Stimulated activated CD4-positive, alpha-beta T cell treated with anti-CD3 and anti-CD28 coated beads, TNF-alpha, amount 100 ng/mL, for 48 hours (primary cell): ENCODE measurements at regions not wholly inside any gene's neighbourhood (a gene's known extent, or its start where the extent isn't known, plus 50 kb on each side); places are given as distances from the start of the nearest gene placed in this dataset.

ENCODE experiments used
- DNase-seq, 3 donors: peaks; one replicate each; pipeline ENCODE4 v3.0.0-alpha.2; 2020; ENCODE audit warnings: low read depth in 3 of 3

DNA sequence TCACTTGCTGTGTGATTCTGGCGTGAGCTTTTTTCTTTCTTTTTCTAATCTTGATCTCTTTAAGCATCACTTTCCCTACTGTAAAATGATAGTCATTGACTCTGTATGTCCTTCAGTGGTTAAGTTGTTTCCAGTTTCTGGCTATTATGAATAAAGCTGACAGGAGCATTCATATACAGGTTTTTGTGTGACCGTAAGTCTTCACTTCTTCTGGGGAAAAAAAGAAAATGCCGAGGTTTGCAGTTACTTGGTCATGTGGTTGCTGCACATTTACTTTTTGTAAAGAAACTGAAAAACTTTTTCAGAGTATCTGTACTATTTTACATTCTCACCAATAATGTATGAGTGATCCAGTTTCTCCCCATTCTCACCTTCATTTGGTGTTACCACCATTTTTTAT is 247.4 kb upstream of the RBMS3 start:
- DNase-seq: no peak

DNA sequence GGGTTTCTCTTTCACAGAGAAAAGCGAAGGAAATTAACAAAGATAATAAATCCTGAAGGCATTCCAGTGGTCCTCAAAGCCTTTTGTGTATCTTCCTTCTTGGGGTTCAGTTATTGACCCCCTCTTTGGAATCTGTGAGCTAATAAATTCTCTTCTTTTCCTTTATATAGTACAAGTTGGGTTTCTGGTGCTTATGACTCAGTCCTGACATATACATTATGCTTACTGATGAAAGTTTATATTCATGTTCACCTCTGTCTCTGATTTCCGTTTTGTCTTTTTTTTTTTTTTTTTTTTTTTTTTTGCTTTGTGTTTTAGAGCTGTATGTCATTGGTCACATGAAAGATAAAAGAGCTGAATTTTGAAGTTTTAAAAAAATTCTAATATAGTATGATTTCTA is 230.7 kb upstream of the RBMS3 start:
- no peak for DNase-seq

DNA sequence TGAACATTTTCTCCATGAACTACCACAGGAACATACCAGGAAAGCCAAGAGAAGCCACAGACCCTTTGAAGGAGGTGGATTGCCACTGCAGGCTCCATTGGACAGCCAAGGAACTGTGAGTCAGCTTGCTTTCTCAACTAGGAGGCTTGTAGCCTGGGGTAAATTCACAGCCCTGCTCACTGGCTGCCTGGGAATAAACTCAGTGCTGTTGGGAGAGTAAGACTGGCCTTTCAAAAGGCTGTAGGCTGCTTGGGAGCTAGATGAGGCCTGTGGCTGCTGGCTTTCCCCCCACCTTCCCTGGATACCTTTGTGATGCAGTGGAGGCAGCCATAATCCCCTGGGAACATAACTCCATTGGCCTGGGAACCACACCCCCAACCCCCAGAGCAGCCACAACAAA is 223.5 kb upstream of the RBMS3 start:
- DNase-seq: no peak

DNA sequence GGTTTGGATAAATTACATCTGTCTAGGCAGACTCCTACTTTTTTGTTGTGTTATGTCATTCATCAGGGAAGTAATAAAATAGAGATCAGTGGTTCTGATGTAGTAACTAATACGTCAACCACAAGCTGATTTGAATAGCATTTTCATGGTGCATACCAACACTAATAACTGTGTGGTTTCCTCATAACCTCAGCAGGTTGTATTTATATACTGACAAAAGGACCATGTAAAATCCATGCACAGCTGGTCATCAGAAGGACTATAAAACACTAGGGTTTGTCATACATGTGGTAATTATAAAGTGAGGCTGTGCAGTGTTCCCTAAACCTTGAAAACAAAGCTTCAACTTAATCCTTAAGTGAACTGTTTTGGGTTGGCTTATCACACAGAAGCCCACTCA is 216.8 kb upstream of the RBMS3 start:
- DNase-seq: no peak

DNA sequence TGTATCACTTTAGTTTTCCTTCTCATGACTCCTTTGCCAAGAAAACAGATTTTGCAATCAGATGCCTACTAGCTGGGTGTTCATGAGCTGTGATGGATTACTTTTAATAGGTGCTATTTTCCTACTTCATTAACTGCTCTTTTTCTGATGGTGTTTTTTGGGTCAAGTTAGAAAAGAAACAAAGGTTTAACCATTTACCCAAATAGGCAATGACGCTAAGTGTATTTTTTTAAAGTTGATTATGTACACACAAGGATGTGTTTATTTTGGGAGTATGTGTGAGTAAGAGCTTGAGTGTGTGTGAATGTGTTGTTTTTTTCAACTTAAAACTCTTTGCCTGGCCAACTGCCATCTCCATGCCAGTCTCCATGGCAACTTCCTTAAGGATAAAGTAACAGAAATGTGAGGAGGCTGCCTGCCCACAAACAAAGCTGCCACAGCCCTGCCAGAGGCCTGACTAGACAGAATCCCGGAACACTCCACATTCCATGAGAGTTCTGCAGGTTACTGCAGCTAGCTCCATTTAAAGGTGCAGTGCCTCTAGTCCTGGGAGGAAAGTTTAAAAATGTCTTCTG is 215.6 kb upstream of the RBMS3 start:
- DNase-seq: no peak

DNA sequence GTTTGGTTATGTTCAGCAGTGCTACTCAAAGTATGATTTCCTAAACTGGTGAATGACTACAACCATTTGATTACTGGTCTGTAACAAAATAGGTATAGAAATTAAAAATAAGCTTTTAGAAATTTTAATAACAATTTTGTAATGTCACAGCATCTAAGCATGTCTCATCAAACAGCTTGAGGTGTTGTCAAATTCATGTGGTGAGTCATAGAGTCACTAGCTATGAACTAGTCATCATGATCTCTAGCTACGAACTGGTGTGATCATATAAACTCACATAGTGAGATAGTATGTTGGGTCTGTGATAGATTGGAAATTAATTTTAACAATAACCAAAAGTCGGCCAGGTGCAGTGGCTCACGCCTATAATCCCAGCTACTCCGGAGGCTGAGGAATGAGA is 213.9 kb upstream of the RBMS3 start:
- DNase-seq: no peak

DNA sequence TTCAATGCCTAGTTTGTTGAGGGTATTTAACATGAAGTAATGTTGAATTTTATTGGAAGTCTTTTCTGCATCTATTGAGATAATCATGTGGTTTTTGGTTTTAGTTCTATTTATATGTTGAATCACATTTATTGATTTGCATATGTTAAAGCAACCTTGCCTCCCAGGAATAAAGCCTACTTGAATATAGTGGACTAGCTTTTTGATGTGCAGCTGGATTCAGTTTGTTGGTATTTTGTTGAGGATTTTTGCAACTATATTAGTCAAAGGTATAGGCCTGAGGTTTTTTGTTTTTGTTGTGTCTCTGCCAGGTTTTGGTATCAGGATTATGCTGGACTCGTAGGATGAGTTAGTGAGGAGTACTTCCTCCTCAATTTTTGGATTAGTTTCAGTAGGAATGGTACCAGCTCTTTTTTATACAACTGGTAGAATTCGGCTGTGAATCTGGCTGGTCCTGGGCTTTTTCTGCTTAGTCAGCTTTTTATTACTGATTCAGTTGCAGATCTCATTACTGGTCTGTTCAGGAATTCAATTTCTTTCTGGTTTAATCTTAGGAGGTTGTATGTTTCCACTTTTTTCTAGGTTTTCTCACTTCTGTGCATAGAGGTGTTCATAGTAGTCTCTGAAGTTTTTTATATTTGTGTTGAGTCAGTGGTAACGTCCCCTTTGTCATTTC is 209.8 kb upstream of the RBMS3 start:
- no peak for DNase-seq

DNA sequence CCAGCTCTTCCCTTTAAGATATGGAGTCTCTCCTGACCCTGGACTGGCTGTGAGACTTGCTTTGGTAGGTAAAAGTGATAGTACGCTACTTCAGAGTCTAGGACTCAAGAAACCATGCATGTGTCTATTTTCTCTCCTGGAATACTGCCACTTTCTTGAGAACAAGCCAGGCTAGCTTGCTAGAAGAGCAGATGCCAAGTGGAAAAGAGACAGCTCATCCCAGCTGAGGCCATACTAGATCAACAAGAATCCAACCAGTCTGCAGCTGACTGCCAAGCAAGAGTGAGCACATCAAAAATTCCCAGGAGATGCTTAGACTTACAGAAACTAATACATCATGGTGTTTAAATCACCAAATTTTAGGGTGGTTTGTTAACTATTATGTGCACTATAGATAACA is 208.3 kb upstream of the RBMS3 start:
- no peak for DNase-seq

DNA sequence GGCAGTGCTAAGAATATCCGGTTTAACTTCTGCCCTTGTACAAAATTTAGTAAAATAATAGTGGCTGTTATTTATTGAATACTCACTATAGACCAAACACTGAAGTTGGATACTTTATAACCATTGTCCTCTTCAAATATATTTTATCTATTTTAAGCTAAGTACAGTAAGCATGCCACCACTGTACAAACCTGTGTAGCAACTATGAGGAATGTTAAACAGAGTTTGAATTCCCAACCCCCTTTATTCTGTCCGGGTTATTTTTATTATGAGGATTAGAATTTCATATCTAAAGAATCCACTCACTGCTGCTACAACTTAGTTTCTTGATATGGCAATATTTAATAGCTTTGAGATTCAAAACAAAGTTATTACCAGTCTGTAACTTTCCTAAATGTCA is 203.5 kb upstream of the RBMS3 start:
- DNase-seq: no peak

DNA sequence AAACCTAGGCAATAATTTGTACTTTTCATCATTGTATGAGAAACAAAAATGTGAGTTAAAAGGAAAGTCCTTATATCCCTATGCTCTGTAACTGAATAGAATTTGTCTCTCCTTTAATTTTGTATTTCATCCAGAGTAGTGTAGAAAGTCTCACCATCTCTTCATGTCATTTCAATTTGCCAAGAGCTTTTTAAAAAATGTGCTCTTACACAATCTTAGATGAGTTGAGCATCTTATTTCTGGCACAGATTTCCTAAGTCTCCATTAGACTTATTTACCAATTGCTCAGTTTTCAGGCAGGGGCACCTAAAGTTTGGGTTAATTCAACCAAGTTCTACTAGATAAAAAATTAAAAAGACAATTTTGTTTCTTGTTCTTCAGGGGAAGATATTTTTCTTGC is 201.5 kb upstream of the RBMS3 start:
- no peak for DNase-seq

DNA sequence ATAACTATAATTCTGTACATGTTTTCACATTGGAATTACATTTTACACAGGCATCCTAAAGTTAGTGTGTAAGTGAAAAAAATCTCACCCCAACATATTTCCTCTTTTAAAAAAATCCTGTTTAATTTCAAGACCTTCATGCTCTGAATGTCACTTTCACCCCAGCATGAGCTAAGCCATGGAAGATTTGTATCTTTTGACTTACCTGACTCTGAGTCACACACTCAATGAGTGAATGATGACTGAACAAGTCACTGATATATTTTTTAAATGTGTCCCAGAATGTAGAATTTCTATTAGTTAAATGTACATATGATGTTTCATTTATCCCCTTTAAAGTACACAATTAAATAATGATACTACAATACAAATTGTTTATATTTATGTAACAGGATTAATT is 199.9 kb upstream of the RBMS3 start:
- DNase-seq: no peak

DNA sequence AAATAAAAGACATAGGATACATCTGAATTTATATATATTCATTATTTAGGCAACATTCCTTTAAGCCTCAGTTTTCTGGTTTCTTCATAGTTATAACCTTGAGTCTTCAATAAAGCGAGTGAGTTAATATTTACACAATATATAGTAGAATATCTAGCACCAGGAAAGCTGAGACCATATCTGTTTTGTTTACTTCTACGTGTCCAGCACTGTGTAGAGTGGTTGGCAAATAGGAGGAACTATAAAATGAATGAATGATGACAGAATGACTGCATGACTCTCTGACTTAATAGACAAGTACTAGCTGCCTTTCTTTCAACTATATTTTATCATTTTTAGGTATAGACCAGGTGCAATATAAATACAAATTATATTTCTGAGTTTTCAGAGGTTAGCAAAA is 197.8 kb upstream of the RBMS3 start:
- DNase-seq: no peak

DNA sequence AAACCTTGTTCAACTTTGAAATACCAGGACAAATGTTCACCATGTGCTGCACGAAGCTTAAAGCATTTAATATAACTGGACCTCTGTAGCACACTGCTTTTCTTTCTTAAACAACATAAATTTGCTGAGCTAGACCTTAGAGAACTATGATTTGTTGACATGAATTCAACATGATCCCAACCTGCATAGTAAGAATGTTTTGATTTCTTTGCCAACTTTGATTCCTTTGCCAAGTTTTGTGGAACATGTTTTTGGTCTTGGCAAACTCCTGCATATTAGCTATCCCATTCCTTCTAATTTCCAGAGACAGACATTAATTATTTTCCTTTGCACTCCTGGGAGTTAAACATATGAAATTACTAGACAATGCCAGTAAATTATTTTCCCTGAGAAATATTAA is 197.2 kb upstream of the RBMS3 start:
- DNase-seq: no peak

DNA sequence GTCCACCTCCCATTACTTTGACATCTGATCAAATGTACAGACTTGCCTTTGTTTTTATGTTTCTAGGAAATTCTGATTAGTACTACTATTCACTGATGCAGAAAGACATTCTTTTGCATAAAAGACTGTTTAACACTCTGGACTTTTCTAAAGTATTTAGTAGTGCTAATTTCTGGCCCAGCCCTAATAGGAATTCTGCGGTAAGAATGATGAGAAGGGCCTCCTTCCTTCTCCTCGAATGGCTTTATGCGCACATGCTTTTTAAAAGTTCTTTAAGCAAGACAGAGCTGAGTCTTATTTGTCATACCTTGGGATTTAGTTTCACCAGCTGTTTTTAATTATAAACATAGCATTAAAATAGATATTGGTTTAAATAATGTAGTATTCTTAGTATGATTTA is 192.3 kb upstream of the RBMS3 start:
- DNase-seq: no peak

DNA sequence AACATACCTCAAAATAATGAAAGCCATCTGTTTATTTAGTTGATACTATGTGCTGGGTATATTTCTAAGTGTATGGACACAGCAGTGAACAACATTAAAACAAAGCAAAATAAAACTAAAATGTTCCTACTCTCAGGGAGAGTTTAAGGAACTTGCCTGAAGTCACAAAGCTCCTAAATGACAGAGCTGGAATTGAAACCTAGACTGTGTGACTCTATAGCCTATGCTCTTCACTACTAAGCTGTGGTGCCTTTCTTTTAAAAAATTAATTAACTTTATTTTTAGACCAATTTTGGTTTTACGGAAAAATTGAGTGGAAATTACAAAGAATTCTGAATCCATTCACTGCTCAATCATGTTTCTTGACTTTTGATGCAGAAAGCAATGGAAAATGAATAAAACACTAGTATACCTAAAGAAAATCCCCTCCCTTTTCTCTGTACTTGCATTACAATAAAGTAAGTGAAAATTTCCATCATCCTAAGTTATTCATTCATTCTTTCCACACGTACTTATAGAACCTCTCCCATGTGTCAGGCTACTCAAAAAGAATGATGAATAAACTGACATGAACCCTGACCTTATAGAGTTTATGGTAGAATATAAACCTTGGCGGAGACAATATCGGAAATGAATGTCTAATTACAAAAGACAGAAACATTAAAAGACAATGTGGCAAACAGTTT is 189.8 kb upstream of the RBMS3 start:
- no peak for DNase-seq

DNA sequence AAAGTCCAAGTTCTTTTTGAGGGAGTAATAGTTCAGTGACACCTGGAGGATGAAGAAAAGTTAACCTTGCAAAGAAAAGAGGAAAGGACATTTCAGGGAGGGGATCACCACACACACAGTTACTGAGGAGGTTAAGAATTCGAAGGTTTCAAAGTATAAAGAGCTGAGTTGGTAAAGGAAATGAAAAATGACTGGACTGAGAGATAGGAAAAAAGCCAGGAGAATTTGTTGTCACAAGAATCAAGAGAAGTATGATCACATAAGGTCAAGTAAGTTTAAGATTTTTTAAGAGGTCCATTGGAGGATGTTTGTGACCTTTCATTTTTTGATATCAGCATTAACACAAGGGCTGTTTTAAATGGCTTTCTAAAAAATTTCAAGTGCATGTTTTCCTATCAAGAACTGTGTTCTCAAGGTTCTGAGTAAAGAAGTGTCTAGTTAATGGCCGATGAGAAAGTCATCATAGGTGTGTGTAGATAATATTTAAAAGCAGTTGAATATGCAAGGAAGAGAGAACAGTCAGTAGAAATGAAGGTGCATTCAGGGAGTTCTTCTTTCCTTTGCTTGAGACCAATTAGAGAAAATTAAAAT is 189.2 kb upstream of the RBMS3 start:
- DNase-seq: no peak

DNA sequence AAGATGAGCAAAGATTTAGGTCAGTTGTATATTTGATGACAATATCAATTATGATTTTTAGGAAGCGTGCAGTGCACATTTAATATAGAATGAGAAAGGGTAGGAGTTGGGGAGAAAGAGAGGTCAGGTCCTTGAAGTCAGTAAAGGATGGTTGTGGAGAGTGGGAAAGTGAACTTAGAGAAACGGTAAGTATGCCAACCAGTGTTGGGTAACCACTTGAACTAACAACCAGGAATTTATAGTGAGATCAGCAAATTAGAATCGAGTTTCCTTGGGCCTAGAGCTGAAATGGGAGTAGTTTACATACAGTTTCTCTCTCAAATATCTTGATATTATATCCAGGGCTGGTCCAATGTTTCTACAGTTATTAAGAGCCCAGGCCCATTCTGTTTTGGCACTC is 188.5 kb upstream of the RBMS3 start:
- no peak for DNase-seq

DNA sequence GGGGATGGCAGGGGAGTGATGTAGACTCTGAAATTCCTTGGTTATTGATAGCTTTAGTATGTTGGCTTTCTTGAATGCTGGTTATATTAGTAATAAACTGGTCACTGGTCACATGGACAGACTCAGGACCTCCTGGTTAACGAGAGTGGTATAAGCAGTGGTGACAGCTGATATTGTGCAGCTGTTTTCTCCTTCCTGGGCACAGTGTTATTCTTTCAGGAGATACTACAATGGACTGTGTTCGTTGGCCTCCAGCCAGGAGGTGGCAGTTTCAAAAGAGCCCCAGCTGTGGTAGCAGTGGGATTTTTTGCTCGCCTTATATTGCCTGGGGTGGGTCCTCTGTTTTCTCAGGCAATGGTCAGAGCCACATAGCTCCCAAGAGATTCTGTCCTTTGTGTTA is 181.6 kb upstream of the RBMS3 start:
- no peak for DNase-seq

DNA sequence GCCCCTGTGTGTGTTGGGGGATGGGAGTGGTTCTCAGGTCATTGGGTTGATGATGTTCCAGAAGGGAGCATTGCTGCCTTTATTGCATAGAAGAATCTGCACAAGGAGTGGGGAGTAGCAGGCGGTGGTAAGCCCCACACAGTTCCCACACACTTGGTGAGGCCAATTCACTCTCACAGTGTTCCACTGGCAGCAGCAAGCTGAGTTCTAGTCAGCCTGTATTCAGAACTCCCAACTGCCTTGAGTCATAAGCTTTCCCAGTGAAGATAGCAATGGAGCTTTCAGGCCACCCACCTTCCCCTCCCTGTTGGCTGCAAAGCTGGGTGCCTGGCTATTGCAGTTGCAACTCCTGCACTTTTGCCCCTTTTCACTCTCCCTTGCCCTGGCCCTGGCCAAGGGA is 181.1 kb upstream of the RBMS3 start:
- no peak for DNase-seq

DNA sequence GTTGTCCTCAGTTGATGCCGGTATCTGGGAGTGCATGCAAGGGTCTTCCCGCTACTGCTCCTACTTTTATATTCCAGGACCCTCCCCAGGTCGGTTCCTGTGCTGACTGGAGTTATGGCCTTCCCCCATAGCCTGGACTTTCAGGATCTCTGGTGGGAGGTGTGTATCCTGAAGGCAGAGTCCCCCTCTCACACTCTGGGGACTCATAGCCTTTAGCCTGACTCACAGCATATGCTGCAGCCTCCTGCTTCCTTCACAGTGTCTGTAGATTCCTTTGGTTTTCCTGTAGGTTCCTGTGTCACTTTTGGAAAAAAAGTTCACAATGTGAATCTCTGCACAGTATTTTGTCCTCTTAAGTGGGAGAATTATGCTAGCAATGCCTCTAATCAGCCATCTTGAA is 180.6 kb upstream of the RBMS3 start:
- no peak for DNase-seq

DNA sequence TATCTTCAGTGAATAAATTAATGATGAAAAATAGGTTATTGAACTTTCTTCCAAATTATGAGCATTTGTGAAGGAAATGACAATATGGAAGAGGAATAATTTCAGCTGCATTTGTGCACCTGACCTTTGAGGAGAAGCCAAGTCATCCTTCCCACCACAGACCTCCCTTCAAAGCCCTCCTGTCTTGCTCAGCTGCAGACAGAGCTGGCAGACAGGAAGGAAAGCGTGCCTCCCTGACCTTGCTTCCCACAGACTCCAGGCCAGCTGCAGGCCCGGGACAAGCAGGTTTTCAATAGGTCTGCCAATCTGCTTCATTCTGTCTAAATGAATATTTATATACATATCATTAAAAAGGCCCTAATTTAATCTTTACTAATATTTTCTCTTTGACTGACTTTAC is 152.9 kb upstream of the RBMS3 start:
- no peak for DNase-seq

DNA sequence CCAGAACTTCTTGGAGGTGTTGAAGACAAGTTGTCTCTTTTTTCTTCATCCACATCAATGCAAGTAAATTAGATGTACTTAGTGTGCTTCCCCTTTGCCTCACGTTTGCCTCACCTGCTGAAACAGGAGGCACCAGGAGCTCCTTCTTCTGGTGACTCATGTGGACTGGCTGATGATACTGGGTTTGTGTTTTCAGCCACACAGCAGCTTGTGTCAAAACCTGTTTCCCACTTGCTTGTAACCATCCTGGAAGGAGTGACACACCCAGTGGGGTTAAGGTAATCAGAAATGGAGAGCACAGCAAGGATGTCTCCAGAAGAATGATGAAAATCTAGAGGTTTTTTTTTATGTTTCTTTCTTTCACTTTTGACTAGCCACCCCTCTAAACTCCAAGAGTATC is 143.3 kb upstream of the RBMS3 start:
- peak in 1 of 3 donors; percentile 16 for DNase-seq

DNA sequence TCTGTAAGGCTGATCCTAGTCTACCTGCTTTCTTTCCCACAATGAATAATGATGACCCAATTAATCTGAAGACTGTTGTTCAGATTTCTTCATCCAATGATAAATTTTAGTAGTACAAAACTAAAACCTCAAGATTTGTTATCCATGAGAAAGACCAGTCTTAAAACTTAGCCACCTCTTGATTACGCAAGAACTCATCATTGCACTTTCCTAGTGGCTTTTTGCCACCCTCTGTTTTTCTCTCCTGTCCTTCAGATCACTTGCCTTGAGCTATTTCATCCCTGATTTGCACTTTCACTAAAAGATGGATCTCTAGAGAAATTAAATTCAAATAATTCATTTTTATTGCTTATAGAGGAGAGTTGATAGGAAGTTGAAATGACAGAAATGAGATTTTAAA is 142.7 kb upstream of the RBMS3 start:
- DNase-seq: no peak
